MG63 (cell line): ENCODE measurements at regions not wholly inside any gene's neighbourhood (a gene's known extent, or its start where the extent isn't known, plus 50 kb on each side); places are given as distances from the start of the nearest gene placed in this dataset.

ENCODE experiments used
- DNase-seq: peaks from one replicate; pipeline ENCODE4 v3.0.0-alpha.2; 2020
- H3K27me3 ChIP-seq: fragments of 250-450 bp; sonication (Bioruptor Pico); 2 replicates; pipeline ENCODE4 v1.5.1; 2020; ENCODE audit warnings: mild to moderate bottlenecking, moderate library complexity
- H3K36me3 ChIP-seq: fragments of 250-450 bp; sonication (Bioruptor Pico); 2 replicates; pipeline ENCODE4 v1.5.1; 2020; ENCODE audit warnings: mild to moderate bottlenecking, moderate library complexity
- H3K4me3 ChIP-seq: fragments of 250-450 bp; sonication (Bioruptor Pico); 2 replicates; pipeline ENCODE4 v1.5.1; 2020; ENCODE audit warnings: mild to moderate bottlenecking, moderate library complexity
- H3K9me3 ChIP-seq: fragments of 250-450 bp; sonication (Bioruptor Pico); 2 replicates; pipeline ENCODE4 v1.5.1; 2020; ENCODE audit warnings: mild to moderate bottlenecking, moderate library complexity

GRCh38 chr18:6649421-6650126, 79.9 kb upstream of the ARHGAP28 start:
- DNase-seq = no peak
- Histone ChIP-seq H3K9me3 (no peaks in the 10 kb centered on the region), H3K36me3 (no peaks in the 10 kb centered on the region), H3K27me3 (no peaks in the 10 kb centered on the region), H3K4me3 (no peak overlapping the region)

- DNase-seq = no peak
- Histone ChIP-seq H3K4me3 (no peak overlapping the region), H3K36me3 (no peaks in the 10 kb centered on the region), H3K9me3 (no peaks in the 10 kb centered on the region), H3K27me3 (no peaks in the 10 kb centered on the region)
Measured at GRCh38 chr18:6650127-6650507, 79.4 kb upstream of the ARHGAP28 start.

GRCh38 chr18:6650747-6651146, 78.8 kb upstream of the ARHGAP28 start:
- DNase-seq = no peak
- Histone ChIP-seq H3K36me3 (no peaks in the 10 kb centered on the region), H3K27me3 (no peaks in the 10 kb centered on the region), H3K9me3 (no peaks in the 10 kb centered on the region), H3K4me3 (no peak overlapping the region)

DNA sequence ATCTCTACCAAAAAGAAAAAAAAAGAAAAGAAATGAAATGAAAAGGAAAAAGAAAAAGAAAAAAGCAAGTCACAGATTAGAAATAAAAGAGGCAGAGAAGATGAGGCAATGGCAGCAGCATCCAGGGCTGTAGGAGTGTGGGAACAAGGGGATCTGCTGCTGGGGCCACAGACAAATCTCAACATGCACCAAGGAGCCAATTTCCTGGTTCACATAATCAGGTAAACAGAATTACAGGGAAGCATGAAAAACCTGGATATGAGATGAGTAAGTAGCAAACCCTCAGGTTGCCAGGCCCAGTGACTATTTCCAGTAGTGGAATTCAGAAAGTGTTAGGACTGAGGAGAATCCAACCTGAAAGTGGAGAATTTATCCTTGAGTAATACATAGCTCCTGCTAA, 77.4 kb upstream of the ARHGAP28 start:
- Histone ChIP-seq H3K27me3 (no peaks in the 10 kb centered on the region), H3K36me3 (no peaks in the 10 kb centered on the region), H3K9me3 (no peaks in the 10 kb centered on the region), H3K4me3 (no peak overlapping the region)
- no peak for DNase-seq

- Histone ChIP-seq H3K27me3 (no peaks in the 10 kb centered on the region), H3K4me3 (no peak overlapping the region), H3K9me3 (no peaks in the 10 kb centered on the region), H3K36me3 (no peaks in the 10 kb centered on the region)
- DNase-seq = no peak
Measured at GRCh38 chr18:6653880-6654279, 75.6 kb upstream of the ARHGAP28 start.

DNA sequence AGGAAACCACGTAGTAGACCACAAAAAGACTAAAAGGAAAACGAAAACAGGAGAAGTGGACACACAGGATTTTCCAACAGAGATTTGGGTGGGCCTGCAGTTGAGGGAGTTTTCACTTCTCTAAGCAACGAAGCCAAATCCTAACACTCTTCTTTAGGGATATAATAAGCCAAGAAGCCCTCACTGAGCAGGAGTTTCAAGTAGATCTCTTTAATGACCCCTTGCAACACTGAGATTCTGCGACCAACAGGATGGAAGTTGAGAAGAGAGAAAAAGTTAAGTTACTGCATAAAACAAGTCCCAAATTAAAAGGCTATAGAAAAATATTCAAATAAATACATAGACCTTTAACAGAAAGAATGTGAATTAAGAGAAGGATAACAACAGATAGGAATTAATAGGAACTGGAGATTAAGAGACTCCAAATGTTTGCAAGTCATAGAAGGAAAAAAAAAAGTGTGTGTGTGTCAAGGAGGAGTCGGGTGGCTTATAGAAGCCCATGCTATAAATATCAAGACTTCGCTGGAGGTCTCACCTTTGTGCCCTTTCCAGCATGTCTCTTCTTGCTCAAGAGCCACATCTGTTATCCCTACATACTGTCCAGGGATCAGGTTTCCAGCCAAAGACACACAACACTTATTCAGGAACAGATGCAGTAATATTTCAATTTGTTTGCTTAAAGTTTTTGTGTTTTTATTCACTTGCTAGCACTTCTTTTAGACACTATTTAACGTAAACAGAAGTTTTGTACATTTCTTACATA, 69.4 kb upstream of the ARHGAP28 start:
- no peak for DNase-seq
- H3K27me3 ChIP-seq = no peaks in the 10 kb centered on the region
- no peaks in the 10 kb centered on the region for H3K9me3 ChIP-seq
- no peaks in the 10 kb centered on the region for H3K36me3 ChIP-seq
- no peak overlapping the region for H3K4me3 ChIP-seq

DNA sequence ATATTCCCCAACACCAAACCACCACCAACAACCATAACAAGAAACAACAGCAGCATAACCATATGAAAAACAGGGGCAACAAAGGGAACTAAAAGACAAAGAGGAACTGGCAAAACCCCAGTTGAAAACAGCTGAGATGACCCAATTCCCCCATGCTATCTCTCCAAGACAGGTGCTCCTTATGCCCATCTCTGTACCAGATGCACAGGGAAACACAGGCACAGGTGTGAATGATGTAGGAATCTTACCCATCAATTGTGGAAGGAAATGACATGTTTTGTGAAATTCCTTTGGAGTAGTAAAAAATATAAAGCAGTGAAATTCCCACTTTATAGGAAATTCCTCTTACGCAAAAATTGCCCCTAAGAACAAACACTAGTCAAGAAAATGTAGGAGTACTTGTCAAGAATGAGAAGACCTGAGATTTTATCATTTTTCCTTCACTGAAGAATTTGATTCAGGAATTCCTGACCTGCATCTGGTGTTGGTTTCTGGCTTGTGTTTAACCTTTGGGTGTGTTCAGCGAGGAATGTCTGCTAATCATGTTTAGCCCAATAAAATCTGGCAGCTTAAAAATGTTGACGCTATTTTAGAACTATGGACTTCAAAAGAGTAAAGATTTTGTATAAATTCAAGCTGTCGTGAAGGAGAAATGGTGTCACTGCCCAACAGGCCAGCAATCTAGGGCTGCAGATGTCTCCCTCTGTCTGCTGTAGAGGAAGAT, 67.7 kb upstream of the ARHGAP28 start:
- DNase-seq = no peak
- H3K9me3 ChIP-seq = no peaks in the 10 kb centered on the region

DNA sequence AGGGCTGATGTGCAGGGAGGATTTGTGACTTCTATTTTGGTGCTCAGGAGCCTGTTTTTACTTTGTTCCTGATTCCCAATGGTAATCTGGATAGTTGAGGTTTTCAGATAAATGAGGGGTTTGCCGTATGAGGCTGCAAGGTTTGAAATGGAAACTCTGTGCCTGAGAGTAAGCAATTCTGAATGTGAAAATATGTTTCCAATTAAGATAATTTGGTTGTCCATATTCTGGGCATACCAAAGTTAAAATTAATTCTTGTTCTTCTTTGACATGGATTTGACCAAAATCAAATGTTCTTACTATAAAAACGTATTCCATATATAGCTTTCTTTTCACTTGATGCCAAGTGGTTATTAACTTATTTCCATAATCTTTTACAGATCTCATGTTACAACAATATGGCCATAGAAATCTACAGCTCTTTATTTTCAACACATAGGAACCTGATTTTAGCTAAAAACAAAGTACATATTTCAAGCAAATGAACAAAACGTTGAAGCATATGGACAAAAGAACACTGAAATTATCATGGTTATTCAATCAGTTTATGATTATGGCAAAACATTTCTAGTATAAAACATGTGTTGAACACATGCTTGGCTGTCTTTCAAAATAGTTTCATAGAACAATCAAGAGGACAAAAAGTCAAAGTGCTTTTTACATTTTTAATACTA, 63.4 kb upstream of the ARHGAP28 start:
- no peaks in the 10 kb centered on the region for H3K36me3 ChIP-seq
- DNase-seq = no peak
- H3K9me3 ChIP-seq = no peaks in the 10 kb centered on the region
- no peak overlapping the region for H3K4me3 ChIP-seq
- H3K27me3 ChIP-seq = no peaks in the 10 kb centered on the region

More for the DNA sequence above, 67.7 kb upstream of the ARHGAP28 start:
- no peaks in the 10 kb centered on the region for H3K27me3 ChIP-seq
- no peaks in the 10 kb centered on the region for H3K36me3 ChIP-seq
- H3K4me3 ChIP-seq = no peak overlapping the region

DNA sequence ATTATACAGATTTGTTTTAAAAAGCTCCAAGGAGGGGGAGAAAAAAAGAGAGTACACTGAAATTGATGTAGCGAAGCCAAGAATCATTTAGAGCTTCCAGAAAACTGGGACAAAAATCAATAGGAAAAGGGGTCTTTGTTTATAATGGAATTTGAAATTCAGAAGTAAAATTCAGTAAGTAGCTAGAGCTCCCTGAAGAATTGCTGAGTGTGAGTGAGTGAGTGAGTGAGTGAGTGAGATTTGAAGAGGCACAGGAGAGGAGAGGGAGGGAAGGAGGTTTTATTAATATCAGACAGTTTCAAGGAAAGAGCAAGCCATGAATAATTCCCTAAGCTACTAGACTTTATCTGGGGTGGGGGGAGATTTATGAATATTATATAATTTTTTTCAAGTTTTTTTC, 60.7 kb upstream of the ARHGAP28 start:
- DNase-seq = no peak
- Histone ChIP-seq H3K27me3 (no peaks in the 10 kb centered on the region), H3K36me3 (no peaks in the 10 kb centered on the region), H3K9me3 (no peaks in the 10 kb centered on the region), H3K4me3 (no peak overlapping the region)

DNA sequence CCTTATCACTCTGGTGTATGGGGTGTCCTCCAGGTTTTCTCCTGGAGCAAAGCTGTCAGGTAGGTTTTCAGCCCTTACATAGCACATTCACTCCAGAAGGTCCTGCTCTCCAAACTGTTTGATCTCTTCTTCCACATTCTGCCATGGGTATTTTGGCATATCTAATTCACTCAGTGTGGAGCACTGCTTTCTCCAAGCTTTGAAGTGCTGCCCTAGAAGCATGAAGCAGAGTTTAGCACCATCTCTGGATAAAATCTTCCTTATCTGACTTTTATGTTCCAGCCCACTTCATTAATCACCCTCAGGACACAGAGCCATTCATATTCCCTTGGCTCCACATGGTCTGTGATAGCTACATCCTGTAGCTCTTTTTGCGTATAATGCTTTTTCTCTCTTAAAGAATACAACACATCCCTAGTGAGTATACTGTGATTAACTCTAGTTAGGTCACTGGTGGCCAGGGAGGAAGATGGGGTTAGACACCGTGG, 56.7 kb upstream of the ARHGAP28 start:
- H3K4me3 ChIP-seq = no peak overlapping the region

DNA sequence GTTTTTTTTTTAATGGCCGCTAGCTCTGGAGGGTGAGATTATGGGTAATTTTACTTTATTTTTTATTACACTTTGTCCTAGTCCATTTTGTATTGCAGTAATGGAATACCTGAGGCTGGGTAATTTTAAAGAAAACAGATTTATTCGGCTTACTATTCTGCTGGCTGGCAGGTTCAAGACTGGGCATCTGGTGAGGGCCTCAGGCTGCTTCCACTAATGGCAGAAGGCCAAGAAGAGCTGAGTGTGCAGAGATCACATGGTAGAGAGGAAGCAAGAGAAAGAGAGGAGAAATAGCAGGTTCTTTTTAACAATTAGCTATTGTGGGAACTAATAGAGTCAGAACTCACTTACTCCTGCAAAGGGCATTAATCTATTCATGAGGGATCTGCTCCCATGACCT, 52.4 kb upstream of the ARHGAP28 start:
- H3K4me3 ChIP-seq = no peak overlapping the region
- no peaks in the 10 kb centered on the region for H3K36me3 ChIP-seq
- H3K27me3 ChIP-seq = no peaks in the 10 kb centered on the region
- DNase-seq = no peak
- H3K9me3 ChIP-seq = no peaks in the 10 kb centered on the region

More for the DNA sequence above, 56.7 kb upstream of the ARHGAP28 start:
- Histone ChIP-seq H3K36me3 (no peaks in the 10 kb centered on the region), H3K9me3 (no peaks in the 10 kb centered on the region), H3K27me3 (no peaks in the 10 kb centered on the region)
- no peak for DNase-seq

GRCh38 chr18:6679201-6679600, 50.3 kb upstream of the ARHGAP28 start:
- H3K4me3 ChIP-seq = no peak overlapping the region
- H3K36me3 ChIP-seq = no peaks in the 10 kb centered on the region
- no peaks in the 10 kb centered on the region for H3K27me3 ChIP-seq
- no peaks in the 10 kb centered on the region for H3K9me3 ChIP-seq
- no peak for DNase-seq
